HCT116 (cell line): ENCODE measurements at regions not wholly inside any gene's neighbourhood (a gene's known extent, or its start where the extent isn't known, plus 50 kb on each side); places are given as distances from the start of the nearest gene placed in this dataset.

Experiments
- ATAC-seq: fragments of 200-7000 bp; cut with Tn5 transposase; 2 replicates; pipeline ENCODE4 v1.9.1; 2020; ENCODE audit warnings: mild to moderate bottlenecking, moderate library complexity
- BruUV-seq: library from RNA; stranded (reverse); fragments of 400-500 nt; replicated peaks from 2 replicates; lab custom pipeline; 2021; lab: Mats Ljungman, UMichigan
- CTCF ChIA-PET: fragments of 300-600 bp; sonication (Branson Sonifier 250); formaldehyde crosslinking; loops from one replicate; lab custom pipeline; 2021; ENCODE audit warnings: antibody characterized with exemption; lab: Charles Lee
- POLR2A ChIA-PET: fragments of 300-600, 350-600 bp; sonication (Branson Sonifier 250); formaldehyde crosslinking; loops from one replicate; lab custom pipeline; 2021; ENCODE audit warnings: antibody characterized with exemption; lab: Charles Lee
- RAD21 ChIA-PET, 2 experiments: fragments of 300-600 bp; sonication (Branson Sonifier 250); formaldehyde crosslinking; loops; one replicate each; lab custom pipeline; 2023; ENCODE audit warnings: low total read pairs in 2 of 2; ENCODE audit not compliant: uncharacterized antibody in 2 of 2, unreplicated experiment in 2 of 2, low non-redundant PET in 1 of 2; lab: Charles Lee
- DNase-seq: peaks from one replicate; pipeline ENCODE4 v3.0.0-alpha.2; 2010; ENCODE audit warnings: low read depth, low spot score
- H2AFZ ChIP-seq: fragments of 200-600 bp; shearing (Covaris generic), sonication (generic); 2 replicates; pipeline ENCODE4 v1.6.1; 2017; ENCODE audit warnings: low read depth, mixed run types, mixed read lengths, antibody characterized with exemption, low read length; ENCODE audit not compliant: poor library complexity, severe bottlenecking
- H3K27ac ChIP-seq: 2 replicates; pipeline ENCODE4 v1.5.1; 2012; ENCODE audit warnings: low read depth, low read length
- H3K27me3 ChIP-seq: fragments of 200-600 bp; sonication (generic); 2 replicates; pipeline ENCODE4 v1.6.1; 2016; ENCODE audit warnings: mixed run types, low read length, mixed read lengths; ENCODE audit not compliant: insufficient read depth
- H3K36me3 ChIP-seq, 2 experiments: fragments of 200-500 bp in 1 of 2; fragments of 200-600 bp in 1 of 2; sonication (Bioruptor generic) in 1 of 2; sonication (generic) in 1 of 2; 2 replicates each; pipeline versions ENCODE4 v1.5.1 to v1.6.1; 2014 to 2016; ENCODE audit warnings: low read length in 2 of 2, inconsistent platforms in 1 of 2, mixed read lengths in 1 of 2, mixed run types in 1 of 2; ENCODE audit not compliant: insufficient read depth in 2 of 2, control insufficient read depth in 1 of 2
- H3K4me1 ChIP-seq, 2 experiments: fragments of 200-600 bp in 1 of 2; sonication (generic) in 1 of 2; 2 replicates each; pipeline versions ENCODE4 v1.5.1 to v1.6.1; 2012 to 2017; ENCODE audit warnings: low read length in 2 of 2, inconsistent platforms in 1 of 2, mild to moderate bottlenecking in 1 of 2, mixed read lengths in 1 of 2, mixed run types in 1 of 2, moderate library complexity in 1 of 2; ENCODE audit not compliant: insufficient read depth in 2 of 2, control insufficient read depth in 1 of 2
- H3K4me2 ChIP-seq: fragments of 200-600 bp; sonication (generic); 2 replicates; pipeline ENCODE4 v1.6.1; 2017; ENCODE audit warnings: mixed run types, low read length, mixed read lengths
- H3K4me3 ChIP-seq, 2 experiments: fragments of 200-600 bp in 1 of 2; sonication (generic) in 1 of 2; replicated peaks in 1 of 2; 2 replicates each; pipeline ENCODE4 v1.5.1; 2011 to 2016; ENCODE audit warnings: low read length in 2 of 2, control low read depth in 1 of 2, low read depth in 1 of 2, mild to moderate bottlenecking in 1 of 2, mixed read lengths in 1 of 2, mixed run types in 1 of 2
- H3K79me2 ChIP-seq: fragments of 200-600 bp; sonication (generic); 2 replicates; pipeline ENCODE4 v1.6.1; 2017; ENCODE audit warnings: mild to moderate bottlenecking, mixed run types, low read length, moderate library complexity, mixed read lengths; ENCODE audit not compliant: insufficient read depth
- H3K9ac ChIP-seq: fragments of 200-600 bp; sonication (generic); 2 replicates; pipeline ENCODE4 v1.6.1; 2016; ENCODE audit warnings: low read length, mixed read lengths
- H3K9me2 ChIP-seq: fragments of 200-600 bp; sonication (generic), shearing (Covaris generic); 2 replicates; pipeline ENCODE4 v1.6.1; 2017; ENCODE audit warnings: mixed run types, mild to moderate bottlenecking, moderate library complexity; ENCODE audit not compliant: insufficient read depth
- H3K9me3 ChIP-seq, 2 experiments: fragments of 200-500 bp in 1 of 2; fragments of 200-600 bp in 1 of 2; sonication (Bioruptor generic) in 1 of 2; sonication (generic) in 1 of 2; 2 replicates each; pipeline ENCODE4 v1.6.1; 2014 to 2017; ENCODE audit warnings: low read length in 2 of 2, mixed read lengths in 2 of 2, inconsistent platforms in 1 of 2, low read depth in 1 of 2, mild to moderate bottlenecking in 1 of 2, mixed run types in 1 of 2, moderate library complexity in 1 of 2; ENCODE audit not compliant: control insufficient read depth in 1 of 2, insufficient read depth in 1 of 2
- H4K20me1 ChIP-seq: fragments of 200-600 bp; sonication (generic), shearing (Covaris generic); 2 replicates; pipeline ENCODE4 v1.6.1; 2017; ENCODE audit warnings: mixed run types, mild to moderate bottlenecking, moderate library complexity; ENCODE audit not compliant: insufficient read depth
- CEBPB ChIP-seq: IDR thresholded peaks from 2 replicates; pipeline ENCODE4 v1.6.1; 2012; ENCODE audit warnings: low read depth
- EZH2 ChIP-seq: fragments of 200-600 bp; sonication (generic); IDR thresholded peaks from 2 replicates; pipeline ENCODE4 v1.6.1; 2017; ENCODE audit warnings: antibody characterized with exemption, mixed run types
- JUND ChIP-seq: IDR thresholded peaks from 2 replicates; pipeline ENCODE4 v1.6.1; 2012
- MAX ChIP-seq: IDR thresholded peaks from 2 replicates; pipeline ENCODE4 v1.6.1; 2012
- POLR2AphosphoS5 ChIP-seq: IDR thresholded peaks from 2 replicates; pipeline ENCODE4 v1.6.1; 2011; ENCODE audit warnings: mild to moderate bottlenecking, low read depth, low read length, moderate library complexity
- RAD21 ChIP-seq: IDR thresholded peaks from 2 replicates; pipeline ENCODE4 v1.6.1; 2012; ENCODE audit warnings: low read depth, mild to moderate bottlenecking
- SIN3A ChIP-seq: IDR thresholded peaks from 2 replicates; pipeline ENCODE4 v1.6.1; 2012; ENCODE audit warnings: low read depth
- intact Hi-C: fragments of 100-400 bp; cut with micrococcal nuclease; formaldehyde crosslinking; loops from 2 replicates; pipeline ENCODE4 v1.10.0; 2022
- TF ChIP-seq, protein P1 (sequence below): IDR thresholded peaks from 2 replicates; pipeline ENCODE4 v1.6.1; 2012
- TF ChIP-seq, protein P2 (sequence below), 3 experiments: fragments of 200-600 bp in 1 of 3; sonication (generic) in 1 of 3; IDR thresholded peaks in 2 of 3; conservative IDR thresholded peaks in 1 of 3; 2 replicates each; pipeline ENCODE4 v1.5.1; 2012 to 2017; ENCODE audit warnings: low read depth in 2 of 3, low read length in 2 of 3, antibody characterized with exemption in 1 of 3, borderline replicate concordance in 1 of 3, control low read depth in 1 of 3, mild to moderate bottlenecking in 1 of 3, mixed read lengths in 1 of 3, mixed run types in 1 of 3, moderate library complexity in 1 of 3; ENCODE audit not compliant: insufficient read depth in 1 of 3

GRCh38 chr2:201971531-201972228 is 62.0 kb upstream of the FZD7 start:
- POLR2A ChIA-PET: no interaction called here
- no peak overlapping the region for H3K4me2 ChIP-seq
- no TSS peak for BruUV-seq

More at GRCh38 chr2:201971531-201972228, 62.0 kb upstream of the FZD7 start:
- CTCF ChIA-PET: no interaction called here
- H3K9me2 ChIP-seq: no peaks in the 10 kb centered on the region
- H3K36me3 ChIP-seq: no peaks in the 10 kb centered on the region
- TF ChIP-seq JUND (no peak), SIN3A (no peak), EZH2 (no peak), CEBPB (no peak), RAD21 (no peak), POLR2AphosphoS5 (no peak), MAX (no peak)
- TF ChIP-seq, protein P1, sequence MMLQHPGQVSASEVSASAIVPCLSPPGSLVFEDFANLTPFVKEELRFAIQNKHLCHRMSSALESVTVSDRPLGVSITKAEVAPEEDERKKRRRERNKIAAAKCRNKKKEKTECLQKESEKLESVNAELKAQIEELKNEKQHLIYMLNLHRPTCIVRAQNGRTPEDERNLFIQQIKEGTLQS: no peak
- TF ChIP-seq, protein P2, sequence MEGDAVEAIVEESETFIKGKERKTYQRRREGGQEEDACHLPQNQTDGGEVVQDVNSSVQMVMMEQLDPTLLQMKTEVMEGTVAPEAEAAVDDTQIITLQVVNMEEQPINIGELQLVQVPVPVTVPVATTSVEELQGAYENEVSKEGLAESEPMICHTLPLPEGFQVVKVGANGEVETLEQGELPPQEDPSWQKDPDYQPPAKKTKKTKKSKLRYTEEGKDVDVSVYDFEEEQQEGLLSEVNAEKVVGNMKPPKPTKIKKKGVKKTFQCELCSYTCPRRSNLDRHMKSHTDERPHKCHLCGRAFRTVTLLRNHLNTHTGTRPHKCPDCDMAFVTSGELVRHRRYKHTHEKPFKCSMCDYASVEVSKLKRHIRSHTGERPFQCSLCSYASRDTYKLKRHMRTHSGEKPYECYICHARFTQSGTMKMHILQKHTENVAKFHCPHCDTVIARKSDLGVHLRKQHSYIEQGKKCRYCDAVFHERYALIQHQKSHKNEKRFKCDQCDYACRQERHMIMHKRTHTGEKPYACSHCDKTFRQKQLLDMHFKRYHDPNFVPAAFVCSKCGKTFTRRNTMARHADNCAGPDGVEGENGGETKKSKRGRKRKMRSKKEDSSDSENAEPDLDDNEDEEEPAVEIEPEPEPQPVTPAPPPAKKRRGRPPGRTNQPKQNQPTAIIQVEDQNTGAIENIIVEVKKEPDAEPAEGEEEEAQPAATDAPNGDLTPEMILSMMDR (IDR thresholded peaks at IDR 0.05 in 2 of 3, conservative IDR thresholded peaks at IDR 0.05 in 1 of 3; ENCODE audit: borderline replicate concordance in 1 of 3, insufficient read depth in 1 of 3, low read depth in 2 of 3, low read length in 2 of 3): no peak
- TF ChIP-seq, all 23 proteins: peak for 0
- no peaks in the 10 kb centered on the region for H3K9me3 ChIP-seq
- no peak for DNase-seq
- H2AFZ ChIP-seq: no peak overlapping the region
- no peaks in the 10 kb centered on the region for H3K27me3 ChIP-seq
- H3K4me1 ChIP-seq: no peaks in the 10 kb centered on the region
- H3K4me3 ChIP-seq: no peak overlapping the region
- ATAC-seq: no peak
- H3K27ac ChIP-seq: no peak overlapping the region
- intact Hi-C loops: no loop called here
- no peaks in the 10 kb centered on the region for H4K20me1 ChIP-seq
- no peak overlapping the region for H3K9ac ChIP-seq
- RAD21 ChIA-PET: no interaction called here
- H3K79me2 ChIP-seq: no peaks in the 10 kb centered on the region
